Loucy (cell line): ENCODE measurements at regions not wholly inside any gene's neighbourhood (a gene's known extent, or its start where the extent isn't known, plus 50 kb on each side); places are given as distances from the start of the nearest gene placed in this dataset.

Experiments used
- H2AFZ ChIP-seq: fragments of 200-600 bp; sonication (generic); 2 replicates; pipeline ENCODE4 v1.6.0; 2016; ENCODE audit warnings: antibody characterized with exemption, mild to moderate bottlenecking, low read length, moderate library complexity
- H3F3A ChIP-seq: fragments of 200-600 bp; 2 replicates; pipeline ENCODE4 v1.6.0; 2016; ENCODE audit warnings: antibody characterized with exemption, low read depth, mild to moderate bottlenecking
- H3K27me3 ChIP-seq: fragments of 200-600 bp; sonication (generic); 2 replicates; pipeline ENCODE4 v1.6.1; 2014; ENCODE audit warnings: low read length, mild to moderate bottlenecking; ENCODE audit not compliant: insufficient read depth, poor library complexity, severe bottlenecking
- H3K36me3 ChIP-seq: fragments of 200-600 bp; sonication (generic); 2 replicates; pipeline ENCODE4 v1.6.1; 2016; ENCODE audit warnings: low read length; ENCODE audit not compliant: insufficient read depth
- H3K4me1 ChIP-seq: fragments of 200-600 bp; sonication (generic); 2 replicates; pipeline ENCODE4 v1.5.1; 2014; ENCODE audit warnings: low read length, mild to moderate bottlenecking; ENCODE audit not compliant: insufficient read depth, poor library complexity, severe bottlenecking
- H3K4me2 ChIP-seq: fragments of 200-600 bp; sonication (generic); 2 replicates; pipeline ENCODE4 v1.6.0; 2014; ENCODE audit warnings: antibody characterized with exemption, low read length, low read depth, mild to moderate bottlenecking; ENCODE audit not compliant: poor library complexity, severe bottlenecking
- H3K4me3 ChIP-seq: fragments of 200-600 bp; sonication (generic); 2 replicates; pipeline ENCODE4 v1.5.1; 2014; ENCODE audit warnings: low read length, mild to moderate bottlenecking, mixed read lengths; ENCODE audit not compliant: poor library complexity, severe bottlenecking
- H3K79me2 ChIP-seq: fragments of 200-600 bp; sonication (generic); 2 replicates; pipeline ENCODE4 v1.6.1; 2014; ENCODE audit warnings: low read length; ENCODE audit not compliant: insufficient read depth
- H3K9ac ChIP-seq: fragments of 200-600 bp; sonication (generic); 2 replicates; pipeline ENCODE4 v1.6.0; 2014; ENCODE audit warnings: mild to moderate bottlenecking, low read depth, low read length, moderate library complexity; ENCODE audit not compliant: poor library complexity, severe bottlenecking
- H3K9me2 ChIP-seq: fragments of 200-600 bp; sonication (generic); replicated peaks from 2 replicates; pipeline ENCODE4 v1.6.1; 2016; ENCODE audit warnings: low read depth, low read length, mixed read lengths
- H3K9me3 ChIP-seq: fragments of 200-600 bp; sonication (generic); 2 replicates; pipeline ENCODE4 v1.6.1; 2014; ENCODE audit warnings: mild to moderate bottlenecking, antibody characterized with exemption, low read length, low read depth; ENCODE audit not compliant: insufficient read depth
- H4K20me1 ChIP-seq: fragments of 200-600 bp; sonication (generic); 2 replicates; pipeline ENCODE4 v1.6.0; 2014; ENCODE audit warnings: antibody characterized with exemption, low read length, mild to moderate bottlenecking; ENCODE audit not compliant: insufficient read depth, poor library complexity, severe bottlenecking
- EZH2phosphoT487 ChIP-seq: fragments of 200-600 bp; IDR thresholded peaks from 2 replicates; pipeline ENCODE4 v1.6.1; 2018; ENCODE audit warnings: antibody characterized with exemption, mild to moderate bottlenecking, moderate library complexity, borderline replicate concordance
- TF ChIP-seq, protein P1 (sequence below): fragments of 200-600 bp; sonication (generic); conservative IDR thresholded peaks from 2 replicates; pipeline ENCODE4 v1.5.1; 2014; ENCODE audit warnings: mild to moderate bottlenecking, antibody characterized with exemption, low read length

DNA sequence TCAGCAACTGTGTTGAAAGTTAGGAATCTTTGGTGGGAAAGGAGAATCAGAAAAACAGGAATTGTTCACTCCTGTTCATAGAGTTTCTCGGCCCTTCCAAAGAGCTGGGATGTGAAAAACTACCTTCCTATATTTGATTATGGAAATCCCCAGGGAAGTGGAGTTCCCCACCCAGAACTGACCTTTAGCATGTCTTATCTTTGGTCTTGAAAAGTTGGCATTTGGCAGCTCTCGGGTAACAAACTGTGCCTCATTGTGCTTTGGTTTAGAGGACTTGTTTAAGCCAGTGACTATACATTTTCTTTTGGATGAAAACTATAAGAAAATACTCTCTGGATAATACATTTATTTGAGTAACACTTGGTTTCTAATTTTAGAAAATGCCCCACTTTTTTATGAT, 51.3 kb upstream of the CERS6 start:
- Histone ChIP-seq H3K9ac (no peak overlapping the region), H3K36me3 (no peaks in the 10 kb centered on the region)
- TF ChIP-seq EZH2phosphoT487, result no peak
- TF ChIP-seq, protein P1, sequence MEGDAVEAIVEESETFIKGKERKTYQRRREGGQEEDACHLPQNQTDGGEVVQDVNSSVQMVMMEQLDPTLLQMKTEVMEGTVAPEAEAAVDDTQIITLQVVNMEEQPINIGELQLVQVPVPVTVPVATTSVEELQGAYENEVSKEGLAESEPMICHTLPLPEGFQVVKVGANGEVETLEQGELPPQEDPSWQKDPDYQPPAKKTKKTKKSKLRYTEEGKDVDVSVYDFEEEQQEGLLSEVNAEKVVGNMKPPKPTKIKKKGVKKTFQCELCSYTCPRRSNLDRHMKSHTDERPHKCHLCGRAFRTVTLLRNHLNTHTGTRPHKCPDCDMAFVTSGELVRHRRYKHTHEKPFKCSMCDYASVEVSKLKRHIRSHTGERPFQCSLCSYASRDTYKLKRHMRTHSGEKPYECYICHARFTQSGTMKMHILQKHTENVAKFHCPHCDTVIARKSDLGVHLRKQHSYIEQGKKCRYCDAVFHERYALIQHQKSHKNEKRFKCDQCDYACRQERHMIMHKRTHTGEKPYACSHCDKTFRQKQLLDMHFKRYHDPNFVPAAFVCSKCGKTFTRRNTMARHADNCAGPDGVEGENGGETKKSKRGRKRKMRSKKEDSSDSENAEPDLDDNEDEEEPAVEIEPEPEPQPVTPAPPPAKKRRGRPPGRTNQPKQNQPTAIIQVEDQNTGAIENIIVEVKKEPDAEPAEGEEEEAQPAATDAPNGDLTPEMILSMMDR, result no peak

More for the DNA sequence above, 51.3 kb upstream of the CERS6 start:
- H3F3A ChIP-seq, result no peaks in the 10 kb centered on the region
- no peaks in the 10 kb centered on the region for H4K20me1 ChIP-seq
- H3K79me2 ChIP-seq, result no peaks in the 10 kb centered on the region
- H3K4me3 ChIP-seq, result no peak overlapping the region
- H3K9me2 ChIP-seq, result no peaks in the 10 kb centered on the region
- H3K27me3 ChIP-seq, result no peaks in the 10 kb centered on the region
- H3K4me2 ChIP-seq, result no peak overlapping the region
- H3K4me1 ChIP-seq, result no peaks in the 10 kb centered on the region
- peaks cover 3% of the 10 kb centered on the region; the same call in 1 of the 2 replicates for H3K9me3 ChIP-seq
- no peak overlapping the region for H2AFZ ChIP-seq
